HepG2 (cell line): ENCODE measurements at regions not wholly inside any gene's neighbourhood (a gene's known extent, or its start where the extent isn't known, plus 50 kb on each side); places are given as distances from the start of the nearest gene placed in this dataset.

ENCODE experiments used
- ATAC-seq: fragments of 200-7000 bp; cut with Tn5 transposase; 3 replicates; pipeline ENCODE4 v1.9.1; 2020; ENCODE audit warnings: mild to moderate bottlenecking, moderate library complexity
- BruUV-seq: library from RNA; stranded (reverse); fragments of 400-500 nt; replicated peaks from 2 replicates; lab custom pipeline; 2021; lab: Mats Ljungman, UMichigan
- CTCF ChIA-PET: fragments of 300-600 bp; formaldehyde crosslinking; extraction: SDS; loops from one replicate; lab custom pipeline; 2021; ENCODE audit warnings: low total read pairs, inconsistent platforms, low intra/inter-chr PET ratio; lab: Yijun Ruan, JAX
- POLR2A ChIA-PET: fragments of 350-600 bp; sonication (Branson Sonifier 250); formaldehyde crosslinking; loops from one replicate; lab custom pipeline; 2020; ENCODE audit warnings: antibody characterized with exemption, inconsistent platforms; lab: Yijun Ruan, JAX
- DNase-seq: peaks from one replicate; pipeline ENCODE4 v3.0.0-alpha.2; 2015; ENCODE audit warnings: low spot score
- FAIRE-seq: peaks from 3 replicates; lab custom pipeline; 2011; peaks lifted over from hg19 to GRCh38; lab: Jason Lieb, UNC
- H2AFZ ChIP-seq: one replicate; pipeline ENCODE4 v1.6.1; 2011; ENCODE audit warnings: low read length, inconsistent platforms
- H3K27ac ChIP-seq: fragments of 300-600 bp; 3 replicates; pipeline ENCODE4 v1.8.0; 2011; ENCODE audit warnings: mixed run types, mild to moderate bottlenecking, mixed read lengths, low read length, inconsistent platforms; ENCODE audit not compliant: insufficient read depth; ENCODE audit errors: extremely low read length
- H3K27me3 ChIP-seq, 2 experiments: fragments of 200-600 bp in 1 of 2; 2 replicates in 1 of 2; 3 replicates in 1 of 2; pipeline versions ENCODE4 v1.6.0 to v1.8.0; 2011; ENCODE audit warnings: low read length in 2 of 2, mild to moderate bottlenecking in 2 of 2, moderate library complexity in 2 of 2, inconsistent platforms in 1 of 2; ENCODE audit not compliant: insufficient read depth in 2 of 2, control insufficient read depth in 1 of 2
- H3K36me3 ChIP-seq, 2 experiments: fragments of 200-600 bp in 1 of 2; replicated peaks in 1 of 2; 2 replicates in 1 of 2; 3 replicates in 1 of 2; pipeline versions ENCODE4 v1.5.1 to v1.8.0; 2011; ENCODE audit warnings: low read length in 2 of 2, inconsistent platforms in 1 of 2; ENCODE audit not compliant: insufficient read depth in 2 of 2, control insufficient read depth in 1 of 2
- H3K4me1 ChIP-seq: 2 replicates; pipeline ENCODE4 v1.5.1; 2012; ENCODE audit warnings: low read length, inconsistent platforms; ENCODE audit not compliant: insufficient read depth
- H3K4me2 ChIP-seq: 2 replicates; pipeline ENCODE4 v1.6.0; 2011; ENCODE audit warnings: low read depth, low read length, inconsistent platforms
- H3K4me3 ChIP-seq, 3 experiments: fragments of 200-600 bp in 1 of 3; sonication (generic), shearing (Covaris generic) in 1 of 3; replicated peaks in 1 of 3; 2 replicates each; pipeline ENCODE4 v1.5.1; 2011 to 2016; ENCODE audit warnings: low read length in 3 of 3, inconsistent platforms in 2 of 3, low read depth in 2 of 3, mild to moderate bottlenecking in 2 of 3, control low read depth in 1 of 3, mixed read lengths in 1 of 3; ENCODE audit not compliant: insufficient read depth in 1 of 3
- H3K79me2 ChIP-seq: one replicate; pipeline ENCODE4 v1.6.1; 2011; ENCODE audit warnings: low read length, inconsistent platforms; ENCODE audit not compliant: insufficient read depth
- H3K9ac ChIP-seq: 2 replicates; pipeline ENCODE4 v1.6.0; 2011; ENCODE audit warnings: mild to moderate bottlenecking, low read depth, low read length, inconsistent platforms; ENCODE audit not compliant: insufficient read depth
- H3K9me3 ChIP-seq: 2 replicates; pipeline ENCODE4 v1.5.1; 2012; ENCODE audit warnings: mild to moderate bottlenecking, low read length
- H4K20me1 ChIP-seq: 2 replicates; pipeline ENCODE4 v1.6.0; 2011; ENCODE audit warnings: inconsistent platforms, mild to moderate bottlenecking, low read length, moderate library complexity; ENCODE audit not compliant: insufficient read depth
- CBFB ChIP-seq: sonication (generic); formaldehyde crosslinking; IDR thresholded peaks from 2 replicates; pipeline ENCODE4 v1.4.0; 2020; ENCODE audit warnings: missing genetic modification reagents
- CBX2 ChIP-seq, 2 experiments: fragments of 200-600 bp in 1 of 2; sonication (generic); formaldehyde crosslinking in 1 of 2; IDR thresholded peaks; 2 replicates each; pipeline versions ENCODE4 v1.7.0 to v1.8.1; 2018 to 2022; ENCODE audit warnings: low read depth in 2 of 2, low read length in 1 of 2, mild to moderate bottlenecking in 1 of 2, missing genetic modification reagents in 1 of 2
- KDM3A ChIP-seq: IDR thresholded peaks from 2 replicates; pipeline ENCODE4 v1.6.1; 2018; ENCODE audit warnings: low read depth, missing compliant biosample characterization
- MBNL3 ChIP-seq: fragments of 250-450 bp; sonication (Bioruptor Pico); conservative IDR thresholded peaks from 2 replicates; pipeline ENCODE4 v1.8.0; 2022; ENCODE audit warnings: mild to moderate bottlenecking, inconsistent platforms
- SCMH1 ChIP-seq: sonication (generic); formaldehyde crosslinking; IDR thresholded peaks from 2 replicates; pipeline ENCODE4 v1.9.0; 2021; ENCODE audit warnings: missing genetic modification reagents, mild to moderate bottlenecking, borderline replicate concordance
- SNAPC5 ChIP-seq: sonication (generic); formaldehyde crosslinking; IDR thresholded peaks from 2 replicates; pipeline ENCODE4 v1.8.1; 2023; ENCODE audit warnings: mild to moderate bottlenecking, missing genetic modification reagents, borderline replicate concordance
- TBX2 ChIP-seq: sonication (generic); formaldehyde crosslinking; IDR thresholded peaks from 2 replicates; pipeline ENCODE4 v1.5.0; 2020; ENCODE audit warnings: missing genetic modification reagents, mild to moderate bottlenecking, borderline replicate concordance
- YY1 ChIP-seq: IDR thresholded peaks from 2 replicates; pipeline ENCODE4 v1.6.1; 2011; ENCODE audit warnings: low read length, low read depth, moderate library complexity, mild to moderate bottlenecking; ENCODE audit not compliant: insufficient read depth, insufficient replicate concordance
- ZBTB8A ChIP-seq: sonication (generic); formaldehyde crosslinking; IDR thresholded peaks from 2 replicates; pipeline ENCODE4 v1.4.0; 2020; ENCODE audit warnings: mild to moderate bottlenecking, low read depth, missing genetic modification reagents, borderline replicate concordance
- ZHX2 ChIP-seq, 2 experiments: sonication (generic) in 1 of 2; formaldehyde crosslinking in 1 of 2; IDR thresholded peaks; 2 replicates each; pipeline versions ENCODE4 v1.6.1 to v1.9.0; 2014 to 2022; ENCODE audit warnings: antibody characterized with exemption in 1 of 2, borderline replicate concordance in 1 of 2, inconsistent platforms in 1 of 2, low read depth in 1 of 2, missing genetic modification reagents in 1 of 2
- ZNF274 ChIP-seq: sonication (generic); formaldehyde crosslinking; IDR thresholded peaks from 2 replicates; pipeline ENCODE4 v1.5.1; 2020; ENCODE audit warnings: mild to moderate bottlenecking, missing genetic modification reagents
- ZNF30 ChIP-seq: sonication (generic); formaldehyde crosslinking; IDR thresholded peaks from 2 replicates; pipeline ENCODE4 v1.5.0; 2020; ENCODE audit warnings: mild to moderate bottlenecking, missing genetic modification reagents
- ZNF343 ChIP-seq: sonication (generic); formaldehyde crosslinking; IDR thresholded peaks from 2 replicates; pipeline ENCODE4 v1.4.0; 2020; ENCODE audit warnings: mild to moderate bottlenecking, missing genetic modification reagents
- ZNF652 ChIP-seq: IDR thresholded peaks from 2 replicates; pipeline ENCODE4 v1.6.1; 2016; ENCODE audit warnings: low read depth, borderline replicate concordance
- WGBS: methylation state at CpG from one replicate; pipeline ENCODE4 v1.1.6; 2017; ENCODE audit warnings: low lambda C conversion rate; 5-methylcytosine and 5-hydroxymethylcytosine counted together
- in situ Hi-C: cut with HindIII; loops from 2 replicates; pipeline ENCODE4 v1.10.0; 2017; ENCODE audit warnings: low pct_unique_long_range_greater_than_20kb; ENCODE audit not compliant: extremely low pct_ligation_motif_present
- intact Hi-C: fragments of 100-400 bp; cut with micrococcal nuclease; formaldehyde crosslinking; loops from one replicate; pipeline ENCODE4 v1.10.0; 2022; ENCODE audit not compliant: unreplicated experiment
- TF ChIP-seq, protein P1 (sequence below): sonication (generic); formaldehyde crosslinking; IDR thresholded peaks from 2 replicates; pipeline ENCODE4 v1.4.0; 2020; ENCODE audit warnings: missing genetic modification reagents, borderline replicate concordance

DNA sequence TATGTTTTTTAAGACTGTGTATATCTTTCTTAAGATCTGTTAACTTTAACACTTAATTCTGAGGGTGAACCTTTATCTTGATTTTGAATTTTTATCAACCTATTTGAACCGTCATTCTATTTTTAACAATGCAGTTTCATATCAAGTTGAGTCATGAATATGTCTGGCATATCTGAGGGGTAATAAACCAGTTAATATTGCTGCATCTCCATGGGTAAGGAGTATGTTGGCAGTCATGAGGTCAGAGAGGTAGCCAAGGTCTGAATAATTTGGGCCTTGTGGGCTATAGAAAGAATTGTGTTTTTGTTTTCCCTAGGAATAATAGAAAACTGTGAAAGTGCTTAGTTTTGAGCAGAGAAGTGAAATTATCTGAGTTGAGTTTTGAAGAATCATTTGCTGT is 419.0 kb downstream of the PLK2 start:
- Histone ChIP-seq H4K20me1 (no peaks in the 10 kb centered on the region), H3K79me2 (no peaks in the 10 kb centered on the region), H2AFZ (no peak overlapping the region), H3K9me3 (no peaks in the 10 kb centered on the region), H3K27me3 (no peaks in the 10 kb centered on the region), H3K9ac (no peak overlapping the region), H3K36me3 (no peaks in the 10 kb centered on the region), H3K4me3 (no peak overlapping the region), H3K4me1 (no peaks in the 10 kb centered on the region), H3K27ac (no peak overlapping the region), H3K4me2 (no peak overlapping the region)
- BruUV-seq, result no TSS peak
- CTCF ChIA-PET, result no interaction called here
- ATAC-seq (no peak), FAIRE-seq (no peak), DNase-seq (no peak)
- intact Hi-C loops (no loop called here), in situ Hi-C loops (no loop called here)
- POLR2A ChIA-PET, result no interaction called here
- WGBS, result 22% methylated on average over 1 of the region's 1 CpG
- no peak for TF ChIP-seq ZBTB8A
- no peak for TF ChIP-seq MBNL3
- TF ChIP-seq CBFB, result no peak
- TF ChIP-seq SCMH1 (CRISPR knock-in tag), result no peak
- TF ChIP-seq CBX2 (IDR thresholded peaks at IDR 0.05; ENCODE audit: low read depth, low read length), result no peak
- TF ChIP-seq CBX2 (CRISPR knock-in tag; IDR thresholded peaks at IDR 0.05; ENCODE audit: low read depth), result no peak
- TF ChIP-seq TBX2 (CRISPR knock-in tag), result no peak
- no peak for TF ChIP-seq ZHX2 (IDR thresholded peaks at IDR 0.05; ENCODE audit: low read depth)
- no peak for TF ChIP-seq ZHX2 (CRISPR knock-in tag; IDR thresholded peaks at IDR 0.05; ENCODE audit: borderline replicate concordance)
- TF ChIP-seq, protein P1, sequence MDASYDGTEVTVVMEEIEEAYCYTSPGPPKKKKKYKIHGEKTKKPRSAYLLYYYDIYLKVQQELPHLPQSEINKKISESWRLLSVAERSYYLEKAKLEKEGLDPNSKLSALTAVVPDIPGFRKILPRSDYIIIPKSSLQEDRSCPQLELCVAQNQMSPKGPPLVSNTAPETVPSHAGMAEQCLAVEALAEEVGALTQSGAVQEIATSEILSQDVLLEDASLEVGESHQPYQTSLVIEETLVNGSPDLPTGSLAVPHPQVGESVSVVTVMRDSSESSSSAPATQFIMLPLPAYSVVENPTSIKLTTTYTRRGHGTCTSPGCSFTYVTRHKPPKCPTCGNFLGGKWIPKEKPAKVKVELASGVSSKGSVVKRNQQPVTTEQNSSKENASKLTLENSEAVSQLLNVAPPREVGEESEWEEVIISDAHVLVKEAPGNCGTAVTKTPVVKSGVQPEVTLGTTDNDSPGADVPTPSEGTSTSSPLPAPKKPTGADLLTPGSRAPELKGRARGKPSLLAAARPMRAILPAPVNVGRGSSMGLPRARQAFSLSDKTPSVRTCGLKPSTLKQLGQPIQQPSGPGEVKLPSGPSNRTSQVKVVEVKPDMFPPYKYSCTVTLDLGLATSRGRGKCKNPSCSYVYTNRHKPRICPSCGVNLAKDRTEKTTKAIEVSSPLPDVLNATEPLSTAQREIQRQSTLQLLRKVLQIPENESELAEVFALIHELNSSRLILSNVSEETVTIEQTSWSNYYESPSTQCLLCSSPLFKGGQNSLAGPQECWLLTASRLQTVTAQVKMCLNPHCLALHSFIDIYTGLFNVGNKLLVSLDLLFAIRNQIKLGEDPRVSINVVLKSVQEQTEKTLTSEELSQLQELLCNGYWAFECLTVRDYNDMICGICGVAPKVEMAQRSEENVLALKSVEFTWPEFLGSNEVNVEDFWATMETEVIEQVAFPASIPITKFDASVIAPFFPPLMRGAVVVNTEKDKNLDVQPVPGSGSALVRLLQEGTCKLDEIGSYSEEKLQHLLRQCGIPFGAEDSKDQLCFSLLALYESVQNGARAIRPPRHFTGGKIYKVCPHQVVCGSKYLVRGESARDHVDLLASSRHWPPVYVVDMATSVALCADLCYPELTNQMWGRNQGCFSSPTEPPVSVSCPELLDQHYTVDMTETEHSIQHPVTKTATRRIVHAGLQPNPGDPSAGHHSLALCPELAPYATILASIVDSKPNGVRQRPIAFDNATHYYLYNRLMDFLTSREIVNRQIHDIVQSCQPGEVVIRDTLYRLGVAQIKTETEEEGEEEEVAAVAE (CRISPR knock-in tag), result no peak
- TF ChIP-seq ZNF274 (CRISPR knock-in tag), result no peak
- no peak for TF ChIP-seq KDM3A (CRISPR knock-in tag)
- no peak for TF ChIP-seq ZNF652 (CRISPR knock-in tag)
- TF ChIP-seq ZNF30 (CRISPR knock-in tag), result no peak
- no peak for TF ChIP-seq YY1
- no peak for TF ChIP-seq ZNF343 (CRISPR knock-in tag)
- TF ChIP-seq SNAPC5 (CRISPR knock-in tag), result no peak
